ENCODE measurements at regions not wholly inside any gene's neighbourhood (a gene's known extent, or its start where the extent isn't known, plus 50 kb on each side); places are given as distances from the start of the nearest gene placed in this dataset.

- Histone ChIP-seq H3K9ac (ENCODE audit: low read length) (no peak overlapping the region), H3K27me3 (ENCODE audit: control insufficient read depth, insufficient read depth, low read length) (no peaks in the 10 kb centered on the region), H3K27ac (ENCODE audit: low read depth, low read length) (no peak overlapping the region), H3K4me3 (ENCODE audit: low read length) (no peak overlapping the region), H3K36me3 (ENCODE audit: control insufficient read depth, insufficient read depth, low read length) (no peaks in the 10 kb centered on the region), H3K4me1 (ENCODE audit: control insufficient read depth, insufficient read depth, low read length) (peaks cover 3% of the 10 kb centered on the region)
Observed at GRCh38 chr6:16968101-16968500, 133.7 kb upstream of the STMND1 start.

GRCh38 chr6:16967470-16967817 lies 134.4 kb upstream of the STMND1 start:
- Histone ChIP-seq H3K27ac (ENCODE audit: low read depth, low read length) (no peak overlapping the region), H3K9ac (ENCODE audit: low read length) (no peak overlapping the region), H3K4me3 (ENCODE audit: low read length) (no peak overlapping the region), H3K27me3 (ENCODE audit: control insufficient read depth, insufficient read depth, low read length) (no peaks in the 10 kb centered on the region), H3K36me3 (ENCODE audit: control insufficient read depth, insufficient read depth, low read length) (no peaks in the 10 kb centered on the region), H3K4me1 (ENCODE audit: control insufficient read depth, insufficient read depth, low read length) (peaks cover 3% of the 10 kb centered on the region)

- Histone ChIP-seq H3K36me3 (ENCODE audit: control insufficient read depth, insufficient read depth, low read length) (no peaks in the 10 kb centered on the region), H3K4me1 (ENCODE audit: control insufficient read depth, insufficient read depth, low read length) (peaks cover 3% of the 10 kb centered on the region), H3K27me3 (ENCODE audit: control insufficient read depth, insufficient read depth, low read length) (no peaks in the 10 kb centered on the region), H3K27ac (ENCODE audit: low read depth, low read length) (no peak overlapping the region), H3K9ac (ENCODE audit: low read length) (no peak overlapping the region), H3K4me3 (ENCODE audit: low read length) (no peak overlapping the region)
Observed at GRCh38 chr6:16966791-16967469, 134.9 kb upstream of the STMND1 start.

- no peak overlapping the region for H3K4me3 ChIP-seq (ENCODE audit: low read length)
- H3K36me3 ChIP-seq (ENCODE audit: control insufficient read depth, insufficient read depth, low read length) = no peaks in the 10 kb centered on the region
- H3K27me3 ChIP-seq (ENCODE audit: control insufficient read depth, insufficient read depth, low read length) = no peaks in the 10 kb centered on the region
- peaks cover 3% of the 10 kb centered on the region for H3K4me1 ChIP-seq (ENCODE audit: control insufficient read depth, insufficient read depth, low read length)
- H3K27ac ChIP-seq (ENCODE audit: low read depth, low read length) = no peak overlapping the region
- H3K9ac ChIP-seq (ENCODE audit: low read length) = no peak overlapping the region
Observed at GRCh38 chr6:16965689-16966088, 136.2 kb upstream of the STMND1 start.

- Histone ChIP-seq H3K4me3 (ENCODE audit: low read length) (peak overlapping the region; percentile 39), H3K27me3 (ENCODE audit: control insufficient read depth, insufficient read depth, low read length) (no peaks in the 10 kb centered on the region), H3K36me3 (ENCODE audit: control insufficient read depth, insufficient read depth, low read length) (no peaks in the 10 kb centered on the region), H3K9ac (ENCODE audit: low read length) (no peak overlapping the region), H3K4me1 (ENCODE audit: control insufficient read depth, insufficient read depth, low read length) (peaks cover 3% of the 10 kb centered on the region), H3K27ac (ENCODE audit: low read depth, low read length) (no peak overlapping the region)
Observed at GRCh38 chr6:16964553-16965499, 137.0 kb upstream of the STMND1 start.

GRCh38 chr6:16961577-16961976 lies 140.3 kb upstream of the STMND1 start:
- Histone ChIP-seq H3K4me1 (ENCODE audit: control insufficient read depth, insufficient read depth, low read length) (peaks cover 3% of the 10 kb centered on the region), H3K27me3 (ENCODE audit: control insufficient read depth, insufficient read depth, low read length) (no peaks in the 10 kb centered on the region), H3K9ac (ENCODE audit: low read length) (no peak overlapping the region), H3K27ac (ENCODE audit: low read depth, low read length) (no peak overlapping the region), H3K4me3 (ENCODE audit: low read length) (no peak overlapping the region), H3K36me3 (ENCODE audit: control insufficient read depth, insufficient read depth, low read length) (no peaks in the 10 kb centered on the region)

GRCh38 chr6:16959789-16960188 lies 142.1 kb upstream of the STMND1 start:
- peaks cover 3% of the 10 kb centered on the region for H3K4me1 ChIP-seq (ENCODE audit: control insufficient read depth, insufficient read depth, low read length)
- no peak overlapping the region for H3K9ac ChIP-seq (ENCODE audit: low read length)
- no peak overlapping the region for H3K4me3 ChIP-seq (ENCODE audit: low read length)

GRCh38 chr6:16956361-16956760 lies 145.5 kb upstream of the STMND1 start:
- Histone ChIP-seq H3K36me3 (ENCODE audit: control insufficient read depth, insufficient read depth, low read length) (no peaks in the 10 kb centered on the region), H3K4me3 (ENCODE audit: low read length) (no peak overlapping the region), H3K4me1 (ENCODE audit: control insufficient read depth, insufficient read depth, low read length) (no peaks in the 10 kb centered on the region), H3K27ac (ENCODE audit: low read depth, low read length) (no peak overlapping the region), H3K9ac (ENCODE audit: low read length) (no peak overlapping the region), H3K27me3 (ENCODE audit: control insufficient read depth, insufficient read depth, low read length) (no peaks in the 10 kb centered on the region)

More at GRCh38 chr6:16959789-16960188, 142.1 kb upstream of the STMND1 start:
- no peaks in the 10 kb centered on the region for H3K27me3 ChIP-seq (ENCODE audit: control insufficient read depth, insufficient read depth, low read length)
- no peak overlapping the region for H3K27ac ChIP-seq (ENCODE audit: low read depth, low read length)
- no peaks in the 10 kb centered on the region for H3K36me3 ChIP-seq (ENCODE audit: control insufficient read depth, insufficient read depth, low read length)

- Histone ChIP-seq H3K9ac (ENCODE audit: low read length) (no peak overlapping the region), H3K27ac (ENCODE audit: low read depth, low read length) (no peak overlapping the region), H3K4me1 (ENCODE audit: control insufficient read depth, insufficient read depth, low read length) (no peaks in the 10 kb centered on the region), H3K27me3 (ENCODE audit: control insufficient read depth, insufficient read depth, low read length) (no peaks in the 10 kb centered on the region), H3K36me3 (ENCODE audit: control insufficient read depth, insufficient read depth, low read length) (no peaks in the 10 kb centered on the region), H3K4me3 (ENCODE audit: low read length) (no peak overlapping the region)
Observed at GRCh38 chr6:16955899-16956298, 146.0 kb upstream of the STMND1 start.

- no peaks in the 10 kb centered on the region for H3K27me3 ChIP-seq (ENCODE audit: control insufficient read depth, insufficient read depth, low read length)
- no peak overlapping the region for H3K4me3 ChIP-seq (ENCODE audit: low read length)
- H3K4me1 ChIP-seq (ENCODE audit: control insufficient read depth, insufficient read depth, low read length) = no peaks in the 10 kb centered on the region
- no peak overlapping the region for H3K27ac ChIP-seq (ENCODE audit: low read depth, low read length)
- H3K36me3 ChIP-seq (ENCODE audit: control insufficient read depth, insufficient read depth, low read length) = no peaks in the 10 kb centered on the region
- no peak overlapping the region for H3K9ac ChIP-seq (ENCODE audit: low read length)
Observed at GRCh38 chr6:16953905-16954304, 147.9 kb upstream of the STMND1 start.

- Histone ChIP-seq H3K36me3 (ENCODE audit: control insufficient read depth, insufficient read depth, low read length) (no peaks in the 10 kb centered on the region), H3K4me1 (ENCODE audit: control insufficient read depth, insufficient read depth, low read length) (no peaks in the 10 kb centered on the region), H3K4me3 (ENCODE audit: low read length) (no peak overlapping the region), H3K27me3 (ENCODE audit: control insufficient read depth, insufficient read depth, low read length) (no peaks in the 10 kb centered on the region), H3K9ac (ENCODE audit: low read length) (no peak overlapping the region), H3K27ac (ENCODE audit: low read depth, low read length) (no peak overlapping the region)
Observed at GRCh38 chr6:16953446-16953845, 148.4 kb upstream of the STMND1 start.

GRCh38 chr6:16950825-16951495 lies 150.9 kb upstream of the STMND1 start:
- peaks cover 3% of the 10 kb centered on the region for H3K27me3 ChIP-seq (ENCODE audit: control insufficient read depth, insufficient read depth, low read length)
- peaks cover 7% of the 10 kb centered on the region for H3K4me1 ChIP-seq (ENCODE audit: control insufficient read depth, insufficient read depth, low read length)
- no peak overlapping the region for H3K27ac ChIP-seq (ENCODE audit: low read depth, low read length)
- H3K36me3 ChIP-seq (ENCODE audit: control insufficient read depth, insufficient read depth, low read length) = no peaks in the 10 kb centered on the region
- no peak overlapping the region for H3K9ac ChIP-seq (ENCODE audit: low read length)
- H3K4me3 ChIP-seq (ENCODE audit: low read length) = no peak overlapping the region
